GM18519 (cell line): ENCODE measurements at regions not wholly inside any gene's neighbourhood (a gene's known extent, or its start where the extent isn't known, plus 50 kb on each side); places are given as distances from the start of the nearest gene placed in this dataset.
A peak's percentile ranks its signal among the peaks of the same experiment; 100 is the strongest.

Source experiments
- ATAC-seq: cut with Tn5 transposase; IDR thresholded peaks from one replicate; pipeline ENCODE4 v1.9.1; 2021; ENCODE audit warnings: mild to moderate bottlenecking, moderate library complexity; ENCODE audit not compliant: unreplicated experiment, low FRiP score

DNA sequence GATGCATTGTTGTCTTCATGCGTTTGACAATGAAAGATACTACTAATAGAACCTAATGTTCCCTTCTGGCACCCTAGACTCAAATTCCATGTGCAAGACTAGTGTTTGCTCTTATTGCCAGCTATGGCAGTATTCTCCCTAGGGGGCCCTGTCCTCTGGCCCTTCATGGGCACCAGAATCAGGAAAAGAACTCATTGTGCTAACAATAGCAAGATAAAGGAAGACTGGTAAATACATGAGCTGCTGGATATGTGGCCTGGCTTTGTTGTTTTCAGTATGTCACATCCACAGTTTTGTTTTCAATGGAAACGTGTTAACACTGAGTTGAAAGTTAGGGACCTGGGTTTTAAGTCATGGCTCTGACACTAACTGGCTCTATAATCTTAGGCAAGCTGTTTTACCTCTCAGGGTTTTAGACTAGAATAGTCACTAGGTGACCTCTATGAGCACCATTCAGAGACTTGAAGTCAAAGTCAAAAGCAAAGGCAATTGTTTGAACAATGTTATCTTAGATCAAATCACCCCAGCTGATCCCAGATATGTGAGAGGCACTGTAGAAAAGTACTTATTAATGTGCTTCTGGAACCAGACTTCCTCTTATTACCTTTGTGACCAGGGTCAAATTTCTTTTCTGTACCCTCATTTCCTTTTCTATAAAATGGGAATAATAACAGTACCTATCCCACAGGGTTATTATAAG, 253.7 kb upstream of the DIAPH2 start:
- no peak for ATAC-seq

DNA sequence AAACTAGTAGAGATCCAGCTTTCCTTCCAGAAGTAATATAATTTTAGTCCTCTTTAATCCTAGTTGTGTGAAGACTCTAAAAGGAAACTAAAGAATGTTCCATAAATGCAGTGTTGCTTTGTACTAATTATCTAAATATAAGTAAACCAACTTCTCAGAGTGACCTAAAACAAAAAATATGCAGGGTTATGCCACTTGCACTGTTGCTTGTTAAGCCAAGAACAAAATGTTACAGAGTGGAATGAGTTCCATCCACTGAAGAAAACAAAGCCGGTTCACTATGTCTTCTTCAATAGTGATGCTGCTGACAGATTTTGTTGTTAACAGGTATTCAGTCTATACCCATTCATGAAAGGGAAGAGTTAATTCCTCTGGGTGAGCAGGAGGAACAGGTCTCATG, 252.0 kb upstream of the DIAPH2 start:
- ATAC-seq, result no peak

DNA sequence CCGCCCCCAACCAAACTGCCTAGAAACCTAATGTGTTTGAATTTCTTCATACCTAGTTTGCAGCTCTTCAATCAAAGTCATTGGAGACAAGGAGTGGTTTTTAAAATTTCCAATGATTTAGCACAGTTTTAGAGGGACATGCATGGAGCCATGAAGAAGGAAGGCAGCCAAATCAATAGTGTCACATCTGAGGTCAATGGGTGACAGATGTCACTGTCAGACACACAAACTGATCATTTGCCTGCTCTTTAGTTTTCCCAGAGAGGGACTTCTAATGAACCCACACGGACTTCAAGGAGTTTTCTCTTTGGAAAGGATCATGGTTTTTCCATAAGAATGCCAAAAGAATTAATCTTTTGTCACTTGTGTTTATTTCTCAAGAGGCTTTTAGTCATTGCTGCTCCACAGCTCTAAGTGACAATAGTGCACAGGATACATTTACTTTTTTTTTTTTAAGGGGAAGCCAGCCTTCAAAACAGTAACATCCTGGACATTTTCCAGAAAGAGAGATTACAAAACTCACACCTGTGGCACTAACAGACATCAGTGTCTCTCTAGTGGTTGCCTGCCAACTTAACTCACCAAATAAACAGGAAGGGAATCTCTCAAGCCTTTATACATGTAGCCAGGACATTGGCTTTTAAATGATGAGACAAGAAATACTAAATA, 251.1 kb upstream of the DIAPH2 start:
- ATAC-seq, result no peak

DNA sequence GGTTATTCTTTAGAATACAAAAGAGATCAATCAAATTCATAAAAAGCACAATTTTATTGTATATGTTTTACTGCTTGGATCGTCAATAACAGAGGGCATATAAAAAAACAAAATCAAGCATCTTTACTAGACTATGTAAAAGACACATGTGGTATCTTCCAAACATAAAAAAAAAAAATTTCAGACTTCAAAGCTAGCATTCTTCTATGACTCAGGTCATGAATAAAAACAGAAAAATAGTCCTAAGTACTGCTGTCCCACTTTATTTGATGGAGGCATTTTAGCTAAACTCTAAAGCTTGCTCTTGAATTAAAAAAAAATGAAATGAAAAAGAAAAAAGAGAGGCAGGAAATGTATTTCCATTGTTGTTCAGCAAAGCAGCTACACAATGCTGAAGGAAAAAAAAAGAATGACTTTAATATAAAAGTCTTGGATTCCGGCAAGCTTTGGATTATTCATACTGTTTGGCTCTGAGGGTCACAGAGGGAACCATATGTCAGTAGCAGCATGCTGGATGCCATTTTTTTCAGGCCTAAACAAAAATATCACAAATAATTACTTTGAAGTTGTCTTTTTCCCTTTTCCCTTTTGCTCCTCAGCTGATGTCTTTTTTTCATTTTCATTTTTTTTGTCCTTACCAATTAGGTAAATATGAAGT, 249.1 kb upstream of the DIAPH2 start:
- no peak for ATAC-seq

DNA sequence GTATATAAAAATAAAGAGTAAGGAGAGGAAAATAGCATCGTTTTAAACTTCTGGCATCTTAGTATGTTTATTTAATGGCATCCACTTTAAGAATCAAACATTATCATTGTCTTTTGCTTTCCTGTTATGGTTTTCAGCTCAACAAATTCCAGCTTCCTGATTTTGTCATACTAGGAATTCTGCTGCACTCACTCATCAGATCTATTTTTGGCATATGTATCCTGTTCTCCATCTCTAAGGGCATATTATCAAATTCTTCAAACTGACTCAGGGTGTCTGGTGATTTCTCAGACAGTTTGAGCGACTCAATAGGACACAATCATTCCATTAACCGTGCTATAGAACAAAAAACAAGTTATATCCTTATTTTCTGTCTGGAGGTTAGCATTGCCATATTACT, 248.5 kb upstream of the DIAPH2 start:
- ATAC-seq, result no peak

GRCh38 chrX:96438803-96439202, 245.8 kb upstream of the DIAPH2 start:
- ATAC-seq, result no peak

DNA sequence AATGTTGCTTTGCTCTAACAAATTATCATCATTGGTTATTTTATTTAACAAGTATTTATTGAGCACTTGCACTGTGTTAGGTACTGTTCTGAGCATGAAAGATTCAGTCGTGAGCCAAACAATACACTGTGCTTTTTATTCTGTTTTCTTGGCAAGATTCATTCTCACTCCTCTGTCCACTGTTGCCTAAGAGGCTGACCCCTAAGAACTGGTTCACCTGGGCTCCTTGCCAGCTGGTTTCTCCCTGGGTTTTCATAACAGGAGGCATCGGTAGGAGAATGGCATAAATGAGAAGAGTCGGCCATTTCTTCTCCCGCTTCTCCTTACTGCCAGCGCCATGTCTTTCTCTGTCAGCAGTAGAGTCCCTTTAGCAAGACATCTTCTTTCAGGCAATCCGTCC, 243.7 kb upstream of the DIAPH2 start:
- no peak for ATAC-seq

DNA sequence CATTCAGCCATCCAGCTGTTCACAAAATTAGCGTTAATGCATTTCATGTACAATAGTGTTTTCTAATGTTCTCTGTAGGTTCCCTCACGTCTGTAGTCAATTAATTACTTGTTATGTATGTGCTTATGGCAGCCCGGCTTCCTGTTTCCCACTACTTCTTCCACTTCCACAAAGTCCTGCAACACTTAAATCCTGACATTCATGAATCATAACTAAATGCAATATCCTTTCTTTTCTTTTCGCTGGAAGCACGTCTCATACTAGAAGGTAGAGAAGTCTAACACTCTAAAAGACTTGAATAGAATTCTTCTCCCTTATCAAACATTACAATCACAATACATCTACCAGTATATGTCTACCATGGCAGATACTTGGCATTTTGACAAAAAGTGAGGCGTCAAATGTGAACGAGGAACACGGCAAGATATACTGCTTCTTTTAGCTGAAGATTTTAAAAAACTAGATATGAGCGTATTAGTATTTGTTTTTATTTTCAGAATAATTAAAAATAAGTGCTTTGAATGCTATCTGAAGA, 239.0 kb upstream of the DIAPH2 start:
- ATAC-seq, result no peak

GRCh38 chrX:96446524-96446923, 238.1 kb upstream of the DIAPH2 start:
- no peak for ATAC-seq

DNA sequence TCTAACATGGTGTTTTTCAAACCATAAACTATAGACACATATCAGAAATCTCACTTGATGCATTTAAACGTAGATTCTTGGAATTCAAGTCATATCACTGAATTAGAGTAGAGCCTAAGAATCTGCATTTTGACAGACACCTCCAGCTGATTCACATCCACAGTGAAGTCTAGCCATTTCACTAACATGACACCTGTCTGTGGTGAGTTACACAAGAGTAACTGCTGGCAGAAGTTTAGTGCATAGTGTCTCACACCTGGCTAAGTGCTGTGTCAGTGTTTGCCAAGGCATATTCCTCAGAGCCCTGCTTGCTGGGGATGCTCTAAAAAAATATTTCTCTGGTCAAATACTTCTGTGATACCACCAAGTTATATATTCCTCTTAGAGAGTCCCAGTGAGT, 237.5 kb upstream of the DIAPH2 start:
- no peak for ATAC-seq

- no peak for ATAC-seq
Measured at GRCh38 chrX:96449191-96449590, 235.5 kb upstream of the DIAPH2 start.

DNA sequence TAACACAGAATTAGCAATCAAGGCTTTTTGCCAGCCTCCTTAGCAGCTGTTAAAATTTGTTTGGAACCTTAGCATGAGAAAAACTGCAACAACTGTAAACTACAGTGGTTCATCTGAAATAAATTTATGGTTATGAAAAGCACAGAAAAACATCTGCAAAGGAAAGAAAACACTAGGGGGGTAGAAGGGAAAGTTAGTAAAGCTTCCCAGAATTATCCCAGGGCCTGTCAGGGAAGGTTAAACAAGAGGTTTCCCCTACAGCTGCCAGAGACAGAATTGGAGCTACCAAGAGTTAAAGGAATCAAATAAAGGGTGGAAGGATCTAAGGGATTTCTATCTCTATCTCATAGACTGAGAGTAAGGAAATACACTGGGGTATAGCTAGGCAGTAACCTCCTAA, 234.7 kb upstream of the DIAPH2 start:
- no peak for ATAC-seq

DNA sequence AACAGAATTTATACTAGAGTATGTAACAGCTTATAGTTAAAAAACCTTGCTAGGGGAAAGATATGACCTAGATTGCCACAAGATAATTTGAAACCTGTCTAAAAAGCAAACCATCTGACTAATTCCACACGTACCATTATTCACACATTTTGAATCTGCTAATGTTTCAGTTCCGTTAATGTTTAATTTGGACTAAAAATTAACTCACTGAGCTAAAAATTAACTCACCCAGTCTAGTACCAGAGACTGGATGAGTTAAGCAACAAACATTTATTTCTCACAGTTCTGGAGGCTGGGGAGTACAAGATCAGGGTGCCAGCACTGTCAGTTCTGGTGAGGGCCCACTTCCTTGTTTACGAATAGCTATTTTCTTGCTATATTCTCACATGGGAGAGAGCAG, 231.5 kb upstream of the DIAPH2 start:
- peak; percentile 73 for ATAC-seq

- peak; percentile 57 for ATAC-seq
Measured at GRCh38 chrX:96455078-96455477, 229.6 kb upstream of the DIAPH2 start.

DNA sequence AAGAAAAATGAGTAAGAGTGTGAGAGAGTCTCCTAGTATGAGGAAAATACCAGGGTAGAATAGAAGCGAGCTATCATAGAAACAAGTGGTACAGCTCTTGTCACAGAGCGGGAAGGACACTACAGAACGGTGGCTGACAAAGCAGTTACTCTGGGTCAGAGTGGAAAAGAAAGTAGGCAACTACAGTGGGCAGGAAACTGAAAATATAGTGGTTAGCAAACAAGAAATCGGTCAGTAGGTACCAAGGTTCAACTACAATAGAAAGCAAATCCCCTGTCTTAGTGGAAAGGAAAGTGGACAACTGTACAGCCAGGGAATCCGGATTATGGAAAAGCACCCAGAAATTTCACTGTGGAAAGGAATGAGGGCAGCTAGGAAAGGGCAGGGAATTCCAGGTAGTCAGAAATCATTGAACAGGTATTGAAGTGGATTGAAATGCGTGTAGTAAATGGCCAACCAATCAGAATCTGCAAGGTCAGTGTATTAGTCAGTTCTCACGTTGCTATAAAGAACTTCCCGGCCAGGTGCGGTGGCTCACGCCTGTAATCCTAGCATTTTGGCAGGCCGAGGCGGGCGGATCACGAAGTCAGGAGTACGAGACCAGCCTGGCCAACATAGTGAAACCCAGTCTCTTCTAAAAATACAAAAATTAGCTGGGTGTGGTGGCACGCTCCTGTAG, 219.6 kb upstream of the DIAPH2 start:
- ATAC-seq, result no peak

DNA sequence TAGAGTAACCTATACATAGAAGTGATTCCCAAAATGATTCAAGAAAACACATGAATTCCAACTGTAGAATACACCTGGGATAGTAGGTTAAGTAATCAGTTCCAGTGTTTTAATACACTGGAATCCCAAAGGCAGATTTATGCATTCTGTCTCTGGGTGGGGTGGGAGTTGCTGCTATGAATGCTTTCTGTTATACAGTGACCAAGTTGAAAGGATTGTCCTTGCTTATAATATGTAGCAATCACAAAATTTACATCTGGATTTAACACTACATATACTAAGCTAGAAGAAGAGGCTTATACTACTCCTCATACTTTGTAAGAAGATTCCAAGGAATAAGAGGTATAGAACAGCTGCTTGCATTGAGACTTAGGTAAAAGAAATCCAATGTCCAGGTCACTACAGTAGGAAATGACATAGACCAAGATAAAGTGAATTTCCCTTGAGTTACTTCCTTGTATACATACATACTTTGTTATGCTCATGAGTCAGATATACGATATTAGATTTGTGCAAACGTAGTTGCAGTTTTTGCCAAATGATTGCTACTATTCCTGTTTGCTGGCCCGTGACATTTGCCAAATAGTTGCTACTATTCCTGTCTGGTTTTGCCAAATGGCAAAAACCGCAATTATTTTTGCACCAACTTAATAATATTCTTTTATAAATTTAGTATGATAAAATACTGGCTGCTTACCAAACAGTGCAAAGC, 210.5 kb upstream of the DIAPH2 start:
- ATAC-seq, result no peak

- no peak for ATAC-seq
Measured at GRCh38 chrX:96474741-96475125, 209.9 kb upstream of the DIAPH2 start.

GRCh38 chrX:96480081-96480480, 204.6 kb upstream of the DIAPH2 start:
- no peak for ATAC-seq

GRCh38 chrX:96481831-96482230, 202.8 kb upstream of the DIAPH2 start:
- ATAC-seq, result no peak

- ATAC-seq, result no peak
Measured at GRCh38 chrX:96483647-96484160, 200.9 kb upstream of the DIAPH2 start.
